ENCODE measurements at regions not wholly inside any gene's neighbourhood (a gene's known extent, or its start where the extent isn't known, plus 50 kb on each side); places are given as distances from the start of the nearest gene placed in this dataset.

- Histone ChIP-seq H3K4me1 (peaks cover 19 to 35% (median 31%) of the 10 kb centered on the region in 3 donors), H3K27me3 (no peaks in the 10 kb centered on the region), H3K9me3 (no peaks in the 10 kb centered on the region), H3K4me3 (no peak overlapping the region), H3K27ac (peak overlapping the region in 1 of 4 donors; percentile 25), H3K36me3 (no peaks in the 10 kb centered on the region)
- intact Hi-C loops (cut with DNase I): no loop called here
- no peak for DNase-seq
- TF ChIP-seq CTCF (IDR thresholded peaks at IDR 0.05): no peak
- no peak for TF ChIP-seq POLR2A (IDR thresholded peaks at IDR 0.05)
- 42% methylated on average over 3 of the region's 3 CpGs for WGBS, 2 donors
These were observed 135.0 kb downstream of the CEBPB start for GRCh38 chr20:50325651-50326050.

- DNase-seq: no peak
- intact Hi-C loops (cut with DNase I): no loop called here
- Histone ChIP-seq H3K27ac (no peak overlapping the region), H3K36me3 (no peaks in the 10 kb centered on the region), H3K9me3 (no peaks in the 10 kb centered on the region), H3K27me3 (no peaks in the 10 kb centered on the region), H3K4me1 (peaks cover 4 to 36% (median 30%) of the 10 kb centered on the region in 3 donors), H3K4me3 (no peak overlapping the region)
- WGBS, 2 donors: 37 to 46% methylated on average over 2 of the region's 2 CpGs
- TF ChIP-seq CTCF (IDR thresholded peaks at IDR 0.05) (no peak), POLR2A (IDR thresholded peaks at IDR 0.05) (no peak)
These were observed 137.0 kb downstream of the CEBPB start for GRCh38 chr20:50327666-50328065.

GRCh38 chr20:50328222-50328979, 137.8 kb downstream of the CEBPB start:
- Histone ChIP-seq H3K4me1 (peaks cover 4 to 42% (median 37%) of the 10 kb centered on the region in 3 donors), H3K36me3 (no peaks in the 10 kb centered on the region), H3K27ac (no peak overlapping the region), H3K4me3 (no peak overlapping the region), H3K9me3 (no peaks in the 10 kb centered on the region), H3K27me3 (no peaks in the 10 kb centered on the region)
- TF ChIP-seq CTCF (IDR thresholded peaks at IDR 0.05) (no peak), POLR2A (IDR thresholded peaks at IDR 0.05) (no peak)
- WGBS, 2 donors: 63 to 75% methylated on average over 5 to 6 of the region's 6 CpGs
- DNase-seq: no peak
- intact Hi-C loops (cut with DNase I): no loop called here

- intact Hi-C loops (cut with DNase I): no loop called here
- Histone ChIP-seq H3K27me3 (no peaks in the 10 kb centered on the region), H3K27ac (no peak overlapping the region), H3K36me3 (no peaks in the 10 kb centered on the region), H3K4me1 (peaks cover 4 to 50% (median 46%) of the 10 kb centered on the region in 3 donors), H3K9me3 (no peaks in the 10 kb centered on the region), H3K4me3 (no peak overlapping the region)
- 84 to 85% methylated on average over 4 of the region's 4 CpGs for WGBS, 2 donors
- TF ChIP-seq CTCF (IDR thresholded peaks at IDR 0.05) (no peak), POLR2A (IDR thresholded peaks at IDR 0.05) (no peak)
- DNase-seq: no peak
These were observed 138.6 kb downstream of the CEBPB start for GRCh38 chr20:50328996-50329898.

GRCh38 chr20:50329981-50330503, 139.4 kb downstream of the CEBPB start:
- no peak overlapping the region for H3K4me3 ChIP-seq
- WGBS, 2 donors: 73 to 77% methylated on average over 3 of the region's 3 CpGs
- DNase-seq: no peak
- peaks cover 3 to 57% (median 54%) of the 10 kb centered on the region in 3 donors for H3K4me1 ChIP-seq
- no peaks in the 10 kb centered on the region for H3K9me3 ChIP-seq
- H3K27me3 ChIP-seq: no peaks in the 10 kb centered on the region
- intact Hi-C loops (cut with DNase I): no loop called here
- H3K27ac ChIP-seq: no peak overlapping the region
- H3K36me3 ChIP-seq: no peaks in the 10 kb centered on the region
- no peak for TF ChIP-seq CTCF (IDR thresholded peaks at IDR 0.05)
- TF ChIP-seq POLR2A (IDR thresholded peaks at IDR 0.05): no peak
